BJ (cell line): ENCODE measurements at regions not wholly inside any gene's neighbourhood (a gene's known extent, or its start where the extent isn't known, plus 50 kb on each side); places are given as distances from the start of the nearest gene placed in this dataset.

Experiments
- CTCF ChIA-PET: fragments of 350-600 bp; formaldehyde crosslinking; extraction: SDS; loops from one replicate; lab custom pipeline; 2021; ENCODE audit warnings: antibody characterized with exemption, inconsistent platforms; lab: Yijun Ruan, JAX
- POLR2A ChIA-PET: fragments of 300-600 bp; sonication (Branson Sonifier 250); formaldehyde crosslinking; extraction: SDS; loops from one replicate; lab custom pipeline; 2021; ENCODE audit warnings: antibody characterized with exemption; lab: Charles Lee
- DNase-seq: peaks from one replicate; pipeline ENCODE4 v3.0.0-alpha.2; 2011; ENCODE audit warnings: low read depth
- H3K27me3 ChIP-seq: 2 replicates; pipeline ENCODE4 v1.6.0; 2011; ENCODE audit warnings: low read length; ENCODE audit not compliant: control insufficient read depth, insufficient read depth
- H3K36me3 ChIP-seq: 2 replicates; pipeline ENCODE4 v1.5.1; 2011; ENCODE audit warnings: low read length; ENCODE audit not compliant: control insufficient read depth, insufficient read depth
- H3K4me3 ChIP-seq: 2 replicates; pipeline ENCODE4 v1.5.1; 2011; ENCODE audit warnings: low read depth, mild to moderate bottlenecking, control low read depth, low read length
- TF ChIP-seq, protein P1 (sequence below): IDR thresholded peaks from 2 replicates; pipeline ENCODE4 v1.5.1; 2011; ENCODE audit warnings: low read depth, mild to moderate bottlenecking, control low read depth, inconsistent platforms, low read length, moderate library complexity; ENCODE audit not compliant: insufficient read depth

DNA sequence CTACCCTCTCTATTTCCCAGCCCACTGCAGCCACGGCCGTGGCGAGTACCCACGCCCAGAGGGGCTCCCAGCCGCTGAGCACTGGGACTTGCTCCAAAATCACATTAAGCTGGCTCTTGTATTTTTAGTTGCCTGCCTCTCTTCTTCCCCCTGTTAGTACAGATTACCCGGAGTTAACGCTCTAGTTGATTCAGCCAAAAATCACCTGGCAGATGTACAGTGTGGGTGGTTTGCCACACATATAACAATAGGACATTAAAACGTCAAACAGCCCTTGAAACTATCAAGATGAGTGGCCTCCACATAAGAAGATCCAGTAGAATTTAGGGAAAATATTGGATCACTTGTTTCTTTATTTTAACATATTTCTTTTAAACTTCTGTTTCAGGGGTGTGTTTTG lies 268.8 kb upstream of the PRDM1 start:
- H3K4me3 ChIP-seq = no peak overlapping the region
- no peaks in the 10 kb centered on the region for H3K27me3 ChIP-seq
- CTCF ChIA-PET = no interaction called here
- TF ChIP-seq, protein P1, sequence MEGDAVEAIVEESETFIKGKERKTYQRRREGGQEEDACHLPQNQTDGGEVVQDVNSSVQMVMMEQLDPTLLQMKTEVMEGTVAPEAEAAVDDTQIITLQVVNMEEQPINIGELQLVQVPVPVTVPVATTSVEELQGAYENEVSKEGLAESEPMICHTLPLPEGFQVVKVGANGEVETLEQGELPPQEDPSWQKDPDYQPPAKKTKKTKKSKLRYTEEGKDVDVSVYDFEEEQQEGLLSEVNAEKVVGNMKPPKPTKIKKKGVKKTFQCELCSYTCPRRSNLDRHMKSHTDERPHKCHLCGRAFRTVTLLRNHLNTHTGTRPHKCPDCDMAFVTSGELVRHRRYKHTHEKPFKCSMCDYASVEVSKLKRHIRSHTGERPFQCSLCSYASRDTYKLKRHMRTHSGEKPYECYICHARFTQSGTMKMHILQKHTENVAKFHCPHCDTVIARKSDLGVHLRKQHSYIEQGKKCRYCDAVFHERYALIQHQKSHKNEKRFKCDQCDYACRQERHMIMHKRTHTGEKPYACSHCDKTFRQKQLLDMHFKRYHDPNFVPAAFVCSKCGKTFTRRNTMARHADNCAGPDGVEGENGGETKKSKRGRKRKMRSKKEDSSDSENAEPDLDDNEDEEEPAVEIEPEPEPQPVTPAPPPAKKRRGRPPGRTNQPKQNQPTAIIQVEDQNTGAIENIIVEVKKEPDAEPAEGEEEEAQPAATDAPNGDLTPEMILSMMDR = no peak
- no peak for DNase-seq
- POLR2A ChIA-PET = interaction anchor here (0.7 kb wide), 1 partner anchor 503 kb away, joined by 3 read pairs; no protein-coding TSS in a partner anchor
- no peaks in the 10 kb centered on the region for H3K36me3 ChIP-seq

DNA sequence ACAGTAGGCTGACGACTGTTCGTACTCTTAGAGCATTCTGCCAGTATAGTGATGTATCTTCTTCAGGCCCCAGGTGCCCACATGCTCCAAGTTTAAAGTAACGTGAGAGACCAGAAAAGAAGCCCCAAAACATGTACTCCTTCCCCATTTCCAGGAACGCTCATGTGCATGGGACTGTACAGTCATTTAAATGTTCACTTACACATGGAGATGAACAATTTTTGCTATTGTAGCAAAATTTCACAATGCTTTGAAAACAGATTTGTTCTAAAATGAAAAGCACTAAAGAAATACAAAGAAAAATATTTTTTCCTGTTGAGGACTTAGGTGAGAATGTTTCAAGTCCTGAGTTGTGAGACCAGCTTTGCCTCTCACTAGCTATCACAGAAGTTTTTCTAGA lies 269.3 kb upstream of the PRDM1 start:
- ChIA-PET CTCF (no interaction called here), POLR2A (no interaction called here)
- TF ChIP-seq, protein P1 = no peak
- H3K36me3 ChIP-seq = no peaks in the 10 kb centered on the region
- DNase-seq = no peak
- H3K4me3 ChIP-seq = no peak overlapping the region
- no peaks in the 10 kb centered on the region for H3K27me3 ChIP-seq

DNA sequence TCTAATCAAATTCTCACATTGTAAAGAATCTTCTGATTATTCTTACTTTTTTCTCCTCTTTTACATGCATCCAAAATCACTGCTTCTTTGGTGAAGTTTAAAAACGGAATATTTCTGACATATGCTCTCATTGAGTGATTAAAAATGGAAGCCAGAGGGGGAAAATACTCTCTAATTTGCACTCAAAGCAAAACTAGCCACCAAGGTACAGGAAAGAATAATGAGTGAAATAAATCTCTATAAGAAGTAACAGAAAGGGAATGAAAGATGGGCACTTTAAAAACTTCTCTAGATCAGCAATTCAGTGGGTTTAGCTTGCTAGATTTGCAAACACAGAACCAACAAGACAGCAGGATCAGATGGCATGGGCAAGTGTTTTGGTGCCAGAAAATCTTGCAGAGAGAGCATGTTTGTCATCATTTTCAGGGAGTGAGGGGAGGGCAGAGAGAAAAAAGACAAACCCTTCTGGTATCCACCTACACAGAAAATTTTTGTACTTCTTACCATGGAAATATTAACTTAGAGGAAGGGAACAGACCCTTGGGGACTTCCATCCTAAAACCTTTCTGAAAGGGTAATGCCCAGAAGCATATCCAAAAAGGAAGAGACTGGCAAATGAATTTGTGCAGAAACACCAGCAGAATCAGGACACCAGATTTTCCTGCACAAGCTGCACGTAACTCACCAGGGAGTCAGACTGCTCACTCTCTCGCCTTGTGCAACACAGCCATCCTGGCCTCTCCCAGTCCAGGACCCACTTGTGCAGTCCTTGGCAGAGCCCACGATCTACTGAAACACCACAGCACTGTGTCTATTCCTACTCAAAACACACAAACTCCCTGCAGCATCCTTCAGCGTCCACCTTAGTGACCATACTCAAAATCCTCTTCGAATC lies 270.2 kb upstream of the PRDM1 start:
- ChIA-PET POLR2A (no interaction called here), CTCF (no interaction called here)
- DNase-seq = no peak
- H3K36me3 ChIP-seq = no peaks in the 10 kb centered on the region
- no peaks in the 10 kb centered on the region for H3K27me3 ChIP-seq
- TF ChIP-seq, protein P1 = no peak
- H3K4me3 ChIP-seq = no peak overlapping the region

DNA sequence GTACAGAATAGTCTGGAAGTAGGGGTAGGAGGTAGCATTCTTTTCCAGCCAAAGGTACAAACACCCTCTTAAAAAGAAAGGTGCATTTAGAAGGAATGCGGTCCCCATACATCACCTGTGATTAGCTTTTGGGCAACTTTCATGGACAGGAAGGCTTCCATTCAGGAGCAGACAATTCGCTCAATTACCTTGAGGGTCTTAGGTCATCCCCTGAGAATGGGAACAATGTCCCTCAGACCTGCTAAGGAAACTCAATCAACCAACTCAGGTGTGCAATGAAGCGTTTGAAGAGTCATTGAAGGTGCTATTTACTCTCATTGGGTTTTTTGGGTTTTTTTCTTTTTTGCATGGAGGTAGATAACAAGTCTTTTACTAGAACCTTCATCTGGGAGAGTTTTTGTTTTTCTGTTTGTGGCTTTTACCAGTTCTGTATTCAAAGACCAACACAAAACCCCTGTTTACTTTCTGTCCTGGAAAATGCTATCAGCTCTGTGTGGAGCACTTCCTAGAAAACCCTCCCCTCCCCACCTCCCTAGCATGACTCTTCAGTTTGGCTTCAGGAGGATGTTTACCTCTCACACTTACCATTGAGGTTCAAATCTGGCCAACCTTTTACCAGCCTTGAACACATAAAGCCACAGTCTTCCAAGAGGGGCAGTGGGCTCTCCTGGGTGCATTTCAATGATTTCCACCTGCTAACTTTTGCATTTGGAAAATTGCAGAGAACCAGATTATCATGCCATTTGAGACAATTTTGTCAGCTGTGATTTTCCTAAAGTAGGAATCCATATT lies 271.2 kb upstream of the PRDM1 start:
- Histone ChIP-seq H3K27me3 (no peaks in the 10 kb centered on the region), H3K36me3 (no peaks in the 10 kb centered on the region), H3K4me3 (no peak overlapping the region)
- DNase-seq = no peak
- ChIA-PET CTCF (interaction anchor here (0.6 kb wide), 1 partner anchor 123 kb away, joined by 3 read pairs; no protein-coding TSS in a partner anchor), POLR2A (no interaction called here)
- TF ChIP-seq, protein P1 = no peak

DNA sequence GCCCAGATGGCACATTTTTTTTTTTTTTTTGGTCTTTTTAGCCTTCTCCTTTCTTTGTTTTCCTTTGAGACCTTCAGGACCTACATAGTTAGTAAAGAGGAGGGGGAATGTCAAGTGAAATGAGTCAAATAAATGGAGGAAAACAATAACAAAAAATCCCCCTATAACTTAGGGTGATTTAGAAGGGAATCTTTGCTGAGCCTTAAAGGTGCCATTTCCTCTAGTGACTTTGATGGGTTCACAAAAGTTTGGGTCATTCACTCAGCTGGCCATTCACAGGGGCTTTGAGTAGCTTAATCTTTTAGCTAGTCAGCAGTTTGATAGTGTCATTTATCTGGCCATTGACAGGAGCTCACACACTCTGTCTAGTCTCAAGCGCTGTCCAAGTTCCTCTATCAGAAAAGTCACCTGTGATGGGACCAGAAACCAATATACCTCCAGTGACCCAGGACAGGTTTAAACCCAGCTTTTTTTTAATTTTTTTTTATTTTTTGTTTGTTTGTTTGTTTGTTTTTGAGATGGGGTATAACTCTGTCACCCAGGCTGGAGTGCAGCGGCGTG lies 275.1 kb upstream of the PRDM1 start:
- TF ChIP-seq, protein P1 = no peak
- no peak overlapping the region for H3K4me3 ChIP-seq
- H3K36me3 ChIP-seq = no peaks in the 10 kb centered on the region
- ChIA-PET POLR2A (no interaction called here), CTCF (no interaction called here)
- DNase-seq = no peak
- H3K27me3 ChIP-seq = no peaks in the 10 kb centered on the region
